Ovary (tissue), 3 donors: ENCODE measurements at regions not wholly inside any gene's neighbourhood (a gene's known extent, or its start where the extent isn't known, plus 50 kb on each side); places are given as distances from the start of the nearest gene placed in this dataset.

ENCODE experiments used
- EP300 ChIP-seq: sonication (generic); formaldehyde crosslinking; IDR thresholded peaks from one replicate; pipeline ENCODE4 v1.6.1; 2017; ENCODE audit warnings: antibody characterized with exemption
- POLR2A ChIP-seq: fragments of 450-650 bp; IDR thresholded peaks from one replicate; pipeline ENCODE4 v1.6.1; 2017; ENCODE audit warnings: antibody characterized with exemption, mild to moderate bottlenecking, moderate library complexity
- TF ChIP-seq, protein P1 (sequence below), 3 donors: fragments of 450-650 bp in 2 of 3; fragments of 200-600 bp in 1 of 3; IDR thresholded peaks; one replicate each; pipeline versions ENCODE4 v1.5.1 to v1.8.0; 2016 to 2022; ENCODE audit warnings: antibody characterized with exemption in 3 of 3, mild to moderate bottlenecking in 1 of 3
- donor health status: DM: no; HTN: no; CAD: no.

DNA sequence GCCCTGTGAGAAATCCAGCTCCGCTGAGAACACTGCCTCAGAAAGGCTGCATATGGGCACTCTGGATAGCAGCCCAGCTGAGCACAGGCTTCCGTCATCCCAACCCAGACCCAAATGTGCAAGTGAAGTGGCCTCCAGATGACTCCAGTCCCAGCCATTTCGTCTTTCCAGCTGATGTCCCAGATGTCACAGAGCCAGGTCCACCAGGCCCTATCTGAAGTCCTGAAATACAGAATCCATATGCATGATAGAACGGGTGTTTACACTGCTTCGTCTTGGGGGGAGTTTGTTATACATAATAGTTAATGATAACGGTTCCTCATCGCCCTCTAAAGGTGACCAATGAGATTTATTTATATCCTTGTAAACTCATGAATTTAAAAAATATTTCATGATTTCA, 72.6 kb upstream of the TRIM2 start:
- TF ChIP-seq, protein P1, sequence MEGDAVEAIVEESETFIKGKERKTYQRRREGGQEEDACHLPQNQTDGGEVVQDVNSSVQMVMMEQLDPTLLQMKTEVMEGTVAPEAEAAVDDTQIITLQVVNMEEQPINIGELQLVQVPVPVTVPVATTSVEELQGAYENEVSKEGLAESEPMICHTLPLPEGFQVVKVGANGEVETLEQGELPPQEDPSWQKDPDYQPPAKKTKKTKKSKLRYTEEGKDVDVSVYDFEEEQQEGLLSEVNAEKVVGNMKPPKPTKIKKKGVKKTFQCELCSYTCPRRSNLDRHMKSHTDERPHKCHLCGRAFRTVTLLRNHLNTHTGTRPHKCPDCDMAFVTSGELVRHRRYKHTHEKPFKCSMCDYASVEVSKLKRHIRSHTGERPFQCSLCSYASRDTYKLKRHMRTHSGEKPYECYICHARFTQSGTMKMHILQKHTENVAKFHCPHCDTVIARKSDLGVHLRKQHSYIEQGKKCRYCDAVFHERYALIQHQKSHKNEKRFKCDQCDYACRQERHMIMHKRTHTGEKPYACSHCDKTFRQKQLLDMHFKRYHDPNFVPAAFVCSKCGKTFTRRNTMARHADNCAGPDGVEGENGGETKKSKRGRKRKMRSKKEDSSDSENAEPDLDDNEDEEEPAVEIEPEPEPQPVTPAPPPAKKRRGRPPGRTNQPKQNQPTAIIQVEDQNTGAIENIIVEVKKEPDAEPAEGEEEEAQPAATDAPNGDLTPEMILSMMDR (IDR thresholded peaks at IDR 0.05), result no peak
- TF ChIP-seq POLR2A (no peak), EP300 (no peak)
